GM19463 (cell line): ENCODE measurements at regions not wholly inside any gene's neighbourhood (a gene's known extent, or its start where the extent isn't known, plus 50 kb on each side); places are given as distances from the start of the nearest gene placed in this dataset.
A peak's percentile ranks its signal among the peaks of the same experiment; 100 is the strongest.

ENCODE experiments used
- ATAC-seq: cut with Tn5 transposase; IDR thresholded peaks from one replicate; pipeline ENCODE4 v1.9.1; 2021; ENCODE audit warnings: mild to moderate bottlenecking, moderate library complexity; ENCODE audit not compliant: unreplicated experiment

- ATAC-seq, result no peak
Measured at GRCh38 chr10:1944487-1944886, 207.2 kb upstream of the ADARB2 start.

- no peak for ATAC-seq
Measured at GRCh38 chr10:1942478-1942877, 205.2 kb upstream of the ADARB2 start.

- no peak for ATAC-seq
Measured at GRCh38 chr10:1939016-1939415, 201.7 kb upstream of the ADARB2 start.

- no peak for ATAC-seq
Measured at GRCh38 chr10:1938317-1938716, 201.0 kb upstream of the ADARB2 start.

- no peak for ATAC-seq
Measured at GRCh38 chr10:1935912-1936311, 198.6 kb upstream of the ADARB2 start.

GRCh38 chr10:1933215-1933614 lies 195.9 kb upstream of the ADARB2 start:
- no peak for ATAC-seq

- ATAC-seq, result no peak
Measured at GRCh38 chr10:1932692-1933094, 195.4 kb upstream of the ADARB2 start.

- ATAC-seq, result no peak
Measured at GRCh38 chr10:1928606-1929005, 191.3 kb upstream of the ADARB2 start.

GRCh38 chr10:1923998-1924397 lies 186.7 kb upstream of the ADARB2 start:
- ATAC-seq, result no peak

- no peak for ATAC-seq
Measured at GRCh38 chr10:1923586-1923985, 186.3 kb upstream of the ADARB2 start.

- no peak for ATAC-seq
Measured at GRCh38 chr10:1920941-1921340, 183.6 kb upstream of the ADARB2 start.

GRCh38 chr10:1920127-1920526 lies 182.8 kb upstream of the ADARB2 start:
- no peak for ATAC-seq

- no peak for ATAC-seq
Measured at GRCh38 chr10:1911771-1912170, 174.4 kb upstream of the ADARB2 start.

GRCh38 chr10:1903982-1904381 lies 166.7 kb upstream of the ADARB2 start:
- no peak for ATAC-seq

- ATAC-seq, result no peak
Measured at GRCh38 chr10:1896153-1896552, 158.8 kb upstream of the ADARB2 start.

- no peak for ATAC-seq
Measured at GRCh38 chr10:1895691-1896090, 158.4 kb upstream of the ADARB2 start.

- ATAC-seq, result no peak
Measured at GRCh38 chr10:1894912-1895311, 157.6 kb upstream of the ADARB2 start.

GRCh38 chr10:1893941-1894340 lies 156.6 kb upstream of the ADARB2 start:
- ATAC-seq, result no peak

- ATAC-seq, result no peak
Measured at GRCh38 chr10:1886039-1886438, 148.7 kb upstream of the ADARB2 start.

GRCh38 chr10:1882728-1883127 lies 145.4 kb upstream of the ADARB2 start:
- no peak for ATAC-seq

GRCh38 chr10:1882180-1882579 lies 144.9 kb upstream of the ADARB2 start:
- no peak for ATAC-seq

GRCh38 chr10:1881636-1882035 lies 144.3 kb upstream of the ADARB2 start:
- no peak for ATAC-seq

GRCh38 chr10:1874533-1874932 lies 137.2 kb upstream of the ADARB2 start:
- ATAC-seq, result peak; percentile 59
